AML-193 (cell line): ENCODE measurements at regions not wholly inside any gene's neighbourhood (a gene's known extent, or its start where the extent isn't known, plus 50 kb on each side); places are given as distances from the start of the nearest gene placed in this dataset.

Source experiments
- DNase-seq, 2 experiments: peaks; one replicate each; lab custom pipeline; 2025; lab: John Stamatoyannopoulos, UW

GRCh38 chr2:138105358-138105757 lies 141.1 kb downstream of the HNMT start:
- DNase-seq, result no peak

GRCh38 chr2:138106606-138107005 lies 142.3 kb downstream of the HNMT start:
- no peak for DNase-seq

- no peak for DNase-seq
These were observed 143.0 kb downstream of the HNMT start for GRCh38 chr2:138107288-138107687.

DNA sequence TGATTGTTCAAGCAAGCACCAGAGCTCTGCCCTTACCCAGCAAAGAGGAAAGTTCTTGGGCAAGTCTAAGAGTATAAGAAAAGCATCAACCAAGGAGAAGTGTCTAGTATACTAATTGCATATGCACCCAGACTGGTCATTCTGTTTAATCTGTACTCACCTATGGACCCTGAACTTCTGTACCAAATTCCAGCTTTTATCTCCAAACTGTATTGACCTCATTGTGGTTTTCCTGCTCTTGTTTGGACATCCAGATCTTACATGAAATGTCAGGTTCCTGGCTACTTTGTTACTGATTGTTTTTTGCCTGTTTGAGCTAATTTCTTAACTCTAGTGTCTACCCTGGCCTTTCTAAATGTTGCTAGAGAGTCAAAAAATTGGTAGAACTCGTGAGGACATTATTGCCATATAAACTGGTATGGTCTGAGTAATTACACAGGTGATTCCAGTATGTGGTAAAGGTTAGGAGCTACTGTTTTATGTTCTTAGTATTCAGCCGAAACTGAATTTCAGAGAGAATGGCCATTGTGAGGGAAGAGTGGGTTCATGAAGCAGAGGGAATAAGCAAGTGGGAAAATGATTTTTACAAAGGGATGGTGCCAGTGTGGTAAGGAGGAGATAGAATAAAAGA lies 146.3 kb downstream of the HNMT start:
- no peak for DNase-seq

GRCh38 chr2:138112536-138112935 lies 148.3 kb downstream of the HNMT start:
- no peak for DNase-seq

DNA sequence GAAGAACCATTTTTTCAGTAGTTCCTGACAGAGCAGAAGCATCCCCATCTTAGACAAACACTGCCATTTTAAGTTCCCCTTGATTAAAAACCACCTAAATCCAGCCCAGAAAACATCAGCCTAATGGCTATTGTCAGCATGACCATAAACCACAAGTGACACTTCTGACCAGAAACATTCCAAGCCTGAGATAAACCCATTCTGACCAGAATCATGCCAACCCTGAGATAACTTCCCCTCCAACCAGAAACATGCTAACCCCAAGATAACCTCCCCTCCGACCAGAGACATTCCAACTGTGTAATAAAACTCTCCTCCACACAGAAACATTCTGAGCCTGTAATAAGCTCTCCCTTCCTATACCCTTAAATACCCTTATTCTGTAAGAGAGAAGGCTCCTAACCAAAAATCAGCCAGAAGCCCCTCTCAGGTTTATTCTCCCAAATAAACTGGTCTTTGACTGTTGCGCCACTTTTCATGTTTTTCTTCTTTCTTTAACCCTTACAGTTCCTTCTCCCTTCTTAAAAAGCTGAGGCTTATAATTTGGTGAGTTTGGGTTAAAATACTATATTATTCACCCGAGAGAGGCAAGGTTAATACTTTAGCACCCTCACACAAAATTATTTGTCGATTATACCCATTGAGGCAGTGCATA lies 149.7 kb downstream of the HNMT start:
- DNase-seq, result no peak

DNA sequence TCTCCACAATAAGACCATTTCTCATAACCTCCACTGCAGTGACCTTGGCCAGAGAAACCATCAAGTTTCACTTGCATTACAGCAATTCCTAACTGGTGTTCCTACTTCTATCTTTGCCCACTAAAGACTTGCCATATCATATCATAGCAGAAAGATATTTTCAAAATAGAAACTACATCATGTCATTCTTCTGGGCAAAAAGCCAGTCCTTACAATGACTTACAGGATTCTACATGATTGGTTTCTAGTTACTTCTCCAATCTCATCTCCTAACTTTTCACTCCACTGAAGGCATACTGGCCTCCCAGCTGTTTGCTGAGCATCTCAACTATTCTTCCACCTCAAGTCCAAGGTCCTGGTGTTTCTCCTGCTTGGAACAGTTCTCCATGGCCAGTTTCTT lies 151.4 kb downstream of the HNMT start:
- no peak for DNase-seq

- DNase-seq, result no peak
These were observed 152.2 kb downstream of the HNMT start for GRCh38 chr2:138116456-138116855.

DNA sequence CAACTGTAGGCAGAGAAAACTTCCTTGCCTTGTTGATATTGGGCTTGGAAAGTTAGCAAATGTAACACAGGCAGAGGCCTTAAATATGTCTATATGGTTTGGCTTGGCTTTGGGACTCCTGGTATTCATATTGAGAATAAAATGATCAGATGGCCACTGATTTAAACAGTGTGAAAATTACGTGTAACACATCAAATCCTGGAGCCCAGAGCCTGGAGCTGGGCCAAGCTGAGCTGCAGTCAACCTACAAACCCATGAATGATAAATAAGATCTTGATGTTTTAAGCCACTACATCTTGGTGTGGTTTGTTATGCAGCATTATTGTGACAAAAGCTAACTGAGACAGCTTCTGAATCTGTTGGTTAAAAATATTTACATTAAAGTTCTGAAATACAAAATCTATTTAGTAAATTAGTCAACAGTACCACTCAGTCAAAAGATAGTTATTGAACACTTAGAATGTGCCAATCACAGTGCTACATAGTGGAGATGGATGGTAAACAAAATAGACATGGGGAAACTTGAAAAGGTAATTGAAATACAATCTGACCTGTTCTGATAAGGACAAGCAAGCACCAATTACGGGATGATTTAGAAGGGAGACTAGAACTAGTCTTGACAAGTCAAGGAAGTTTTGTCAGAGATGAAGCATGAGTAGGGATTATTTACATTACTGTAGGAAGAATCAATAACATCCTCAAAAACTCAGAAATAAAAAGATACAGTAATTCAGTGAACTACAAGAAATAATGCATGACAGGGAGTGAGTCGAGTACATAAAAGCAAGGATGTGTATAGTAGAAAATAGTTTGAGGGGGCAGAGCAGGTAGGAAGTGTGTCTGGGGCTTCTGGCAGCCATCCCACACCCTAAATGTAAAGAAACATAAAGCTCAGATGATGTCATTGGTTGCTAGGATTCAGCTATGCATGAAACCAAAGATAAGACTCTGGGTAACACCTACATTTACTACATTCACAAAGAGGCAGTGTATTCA lies 157.7 kb downstream of the HNMT start:
- no peak for DNase-seq

- DNase-seq, result no peak
These were observed 158.6 kb downstream of the HNMT start for GRCh38 chr2:138122891-138123290.

- no peak for DNase-seq
These were observed 159.5 kb downstream of the HNMT start for GRCh38 chr2:138123741-138124140.

GRCh38 chr2:138124521-138124920 lies 160.2 kb downstream of the HNMT start:
- no peak for DNase-seq

DNA sequence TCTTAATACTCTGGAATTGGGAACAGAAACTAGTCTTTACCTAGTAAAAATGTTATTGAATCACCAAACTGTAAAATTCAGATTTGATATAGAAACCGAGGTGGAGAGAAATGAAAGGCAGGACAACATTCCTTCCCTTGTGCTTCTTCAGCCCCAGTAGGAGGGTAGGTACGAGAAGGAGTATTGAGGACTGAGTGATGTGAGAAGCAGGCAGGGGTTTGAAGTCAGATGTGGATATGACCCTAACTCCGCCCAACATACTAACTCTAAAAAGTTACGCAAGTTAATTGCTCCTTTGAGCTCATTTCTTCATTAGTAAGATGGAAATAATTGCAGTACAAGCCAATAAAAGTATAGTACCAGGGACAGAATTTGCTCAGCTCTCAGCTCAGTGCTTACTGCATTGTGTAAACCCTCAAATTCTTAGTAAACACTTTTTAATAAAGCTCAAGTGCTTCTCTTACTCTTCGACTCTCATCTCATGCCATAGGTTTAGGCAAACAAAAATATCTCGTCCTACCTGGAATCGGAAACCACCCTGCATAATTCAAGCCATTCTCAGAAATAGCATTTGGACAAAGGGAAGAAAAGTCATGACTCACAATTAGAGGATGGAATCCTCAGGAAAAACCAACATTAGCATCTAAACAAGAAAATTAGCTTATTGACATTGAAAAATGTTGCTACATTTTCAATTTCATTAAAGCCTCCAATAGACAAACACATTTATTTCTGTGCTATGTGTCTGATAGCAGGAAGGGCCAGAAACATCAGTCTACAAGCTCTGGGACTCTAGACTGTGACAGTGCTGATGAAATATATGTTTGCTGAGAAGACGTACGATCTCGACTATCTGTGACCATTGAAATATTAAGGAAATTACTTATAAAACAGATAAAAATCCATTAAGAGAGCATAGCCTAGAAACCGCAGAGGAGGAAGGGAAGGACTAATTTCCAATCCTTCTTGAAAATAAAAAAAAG lies 161.3 kb downstream of the HNMT start:
- DNase-seq, result no peak

GRCh38 chr2:138132108-138132507 lies 167.8 kb downstream of the HNMT start:
- no peak for DNase-seq

GRCh38 chr2:138137949-138138348 lies 173.7 kb downstream of the HNMT start:
- DNase-seq, result no peak

DNA sequence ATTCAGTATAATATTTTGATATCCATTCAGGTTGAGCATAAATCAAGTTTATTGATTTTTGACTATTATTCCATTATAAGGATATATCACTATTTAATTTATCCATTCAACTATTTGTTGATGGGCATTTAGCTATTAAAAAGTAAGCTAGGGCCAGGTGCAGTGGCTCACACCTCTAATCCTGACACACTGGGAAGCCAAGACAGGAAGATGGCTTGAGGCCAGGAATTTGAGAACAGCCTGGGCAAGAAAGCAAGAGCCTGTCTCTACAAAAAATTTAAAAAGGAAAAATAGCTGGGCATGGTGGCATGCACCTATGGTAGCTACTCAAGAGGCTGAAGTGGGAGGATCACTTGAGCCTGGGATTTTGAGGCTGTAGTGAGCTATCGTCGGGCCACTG lies 183.5 kb downstream of the HNMT start:
- DNase-seq, result no peak

- DNase-seq, result no peak
These were observed 191.0 kb downstream of the HNMT start for GRCh38 chr2:138155304-138155703.

- no peak for DNase-seq
These were observed 193.1 kb downstream of the HNMT start for GRCh38 chr2:138157372-138157771.

- DNase-seq, result no peak
These were observed 206.2 kb downstream of the HNMT start for GRCh38 chr2:138170485-138170884.

- no peak for DNase-seq
These were observed 207.0 kb downstream of the HNMT start for GRCh38 chr2:138171244-138171643.

- DNase-seq, result no peak
These were observed 210.8 kb downstream of the HNMT start for GRCh38 chr2:138175066-138175465.
